Loucy (cell line): ENCODE measurements at regions not wholly inside any gene's neighbourhood (a gene's known extent, or its start where the extent isn't known, plus 50 kb on each side); places are given as distances from the start of the nearest gene placed in this dataset.

ENCODE experiments used
- H2AFZ ChIP-seq: fragments of 200-600 bp; sonication (generic); 2 replicates; pipeline ENCODE4 v1.6.0; 2016; ENCODE audit warnings: antibody characterized with exemption, mild to moderate bottlenecking, low read length, moderate library complexity
- H3F3A ChIP-seq: fragments of 200-600 bp; 2 replicates; pipeline ENCODE4 v1.6.0; 2016; ENCODE audit warnings: antibody characterized with exemption, low read depth, mild to moderate bottlenecking
- H3K27me3 ChIP-seq: fragments of 200-600 bp; sonication (generic); 2 replicates; pipeline ENCODE4 v1.6.1; 2014; ENCODE audit warnings: low read length, mild to moderate bottlenecking; ENCODE audit not compliant: insufficient read depth, poor library complexity, severe bottlenecking
- H3K36me3 ChIP-seq: fragments of 200-600 bp; sonication (generic); 2 replicates; pipeline ENCODE4 v1.6.1; 2016; ENCODE audit warnings: low read length; ENCODE audit not compliant: insufficient read depth
- H3K4me1 ChIP-seq: fragments of 200-600 bp; sonication (generic); 2 replicates; pipeline ENCODE4 v1.5.1; 2014; ENCODE audit warnings: low read length, mild to moderate bottlenecking; ENCODE audit not compliant: insufficient read depth, poor library complexity, severe bottlenecking
- H3K4me2 ChIP-seq: fragments of 200-600 bp; sonication (generic); 2 replicates; pipeline ENCODE4 v1.6.0; 2014; ENCODE audit warnings: antibody characterized with exemption, low read length, low read depth, mild to moderate bottlenecking; ENCODE audit not compliant: poor library complexity, severe bottlenecking
- H3K4me3 ChIP-seq: fragments of 200-600 bp; sonication (generic); 2 replicates; pipeline ENCODE4 v1.5.1; 2014; ENCODE audit warnings: low read length, mild to moderate bottlenecking, mixed read lengths; ENCODE audit not compliant: poor library complexity, severe bottlenecking
- H3K79me2 ChIP-seq: fragments of 200-600 bp; sonication (generic); 2 replicates; pipeline ENCODE4 v1.6.1; 2014; ENCODE audit warnings: low read length; ENCODE audit not compliant: insufficient read depth
- H3K9ac ChIP-seq: fragments of 200-600 bp; sonication (generic); 2 replicates; pipeline ENCODE4 v1.6.0; 2014; ENCODE audit warnings: mild to moderate bottlenecking, low read depth, low read length, moderate library complexity; ENCODE audit not compliant: poor library complexity, severe bottlenecking
- H3K9me2 ChIP-seq: fragments of 200-600 bp; sonication (generic); replicated peaks from 2 replicates; pipeline ENCODE4 v1.6.1; 2016; ENCODE audit warnings: low read depth, low read length, mixed read lengths
- H3K9me3 ChIP-seq: fragments of 200-600 bp; sonication (generic); 2 replicates; pipeline ENCODE4 v1.6.1; 2014; ENCODE audit warnings: mild to moderate bottlenecking, antibody characterized with exemption, low read length, low read depth; ENCODE audit not compliant: insufficient read depth
- H4K20me1 ChIP-seq: fragments of 200-600 bp; sonication (generic); 2 replicates; pipeline ENCODE4 v1.6.0; 2014; ENCODE audit warnings: antibody characterized with exemption, low read length, mild to moderate bottlenecking; ENCODE audit not compliant: insufficient read depth, poor library complexity, severe bottlenecking
- EZH2phosphoT487 ChIP-seq: fragments of 200-600 bp; IDR thresholded peaks from 2 replicates; pipeline ENCODE4 v1.6.1; 2018; ENCODE audit warnings: antibody characterized with exemption, mild to moderate bottlenecking, moderate library complexity, borderline replicate concordance
- TF ChIP-seq, protein P1 (sequence below): fragments of 200-600 bp; sonication (generic); conservative IDR thresholded peaks from 2 replicates; pipeline ENCODE4 v1.5.1; 2014; ENCODE audit warnings: mild to moderate bottlenecking, antibody characterized with exemption, low read length

GRCh38 chr6:159375014-159375413, 205.8 kb downstream of the FNDC1 start:
- Histone ChIP-seq H3K27me3 (no peaks in the 10 kb centered on the region), H3K4me1 (no peaks in the 10 kb centered on the region), H3K9me3 (no peaks in the 10 kb centered on the region), H4K20me1 (no peaks in the 10 kb centered on the region), H3K4me3 (no peak overlapping the region), H3K9ac (no peak overlapping the region), H3K36me3 (no peaks in the 10 kb centered on the region), H3K4me2 (no peak overlapping the region), H2AFZ (no peak overlapping the region), H3K79me2 (no peaks in the 10 kb centered on the region), H3K9me2 (no peaks in the 10 kb centered on the region), H3F3A (no peaks in the 10 kb centered on the region)
- TF ChIP-seq, protein P1, sequence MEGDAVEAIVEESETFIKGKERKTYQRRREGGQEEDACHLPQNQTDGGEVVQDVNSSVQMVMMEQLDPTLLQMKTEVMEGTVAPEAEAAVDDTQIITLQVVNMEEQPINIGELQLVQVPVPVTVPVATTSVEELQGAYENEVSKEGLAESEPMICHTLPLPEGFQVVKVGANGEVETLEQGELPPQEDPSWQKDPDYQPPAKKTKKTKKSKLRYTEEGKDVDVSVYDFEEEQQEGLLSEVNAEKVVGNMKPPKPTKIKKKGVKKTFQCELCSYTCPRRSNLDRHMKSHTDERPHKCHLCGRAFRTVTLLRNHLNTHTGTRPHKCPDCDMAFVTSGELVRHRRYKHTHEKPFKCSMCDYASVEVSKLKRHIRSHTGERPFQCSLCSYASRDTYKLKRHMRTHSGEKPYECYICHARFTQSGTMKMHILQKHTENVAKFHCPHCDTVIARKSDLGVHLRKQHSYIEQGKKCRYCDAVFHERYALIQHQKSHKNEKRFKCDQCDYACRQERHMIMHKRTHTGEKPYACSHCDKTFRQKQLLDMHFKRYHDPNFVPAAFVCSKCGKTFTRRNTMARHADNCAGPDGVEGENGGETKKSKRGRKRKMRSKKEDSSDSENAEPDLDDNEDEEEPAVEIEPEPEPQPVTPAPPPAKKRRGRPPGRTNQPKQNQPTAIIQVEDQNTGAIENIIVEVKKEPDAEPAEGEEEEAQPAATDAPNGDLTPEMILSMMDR: no peak
- no peak for TF ChIP-seq EZH2phosphoT487

- H3K79me2 ChIP-seq: no peaks in the 10 kb centered on the region
- H3K4me2 ChIP-seq: no peak overlapping the region
- H3K4me3 ChIP-seq: no peak overlapping the region
- H3K9me2 ChIP-seq: no peaks in the 10 kb centered on the region
- H4K20me1 ChIP-seq: no peaks in the 10 kb centered on the region
- no peaks in the 10 kb centered on the region for H3K27me3 ChIP-seq
- H3K9ac ChIP-seq: no peak overlapping the region
- no peaks in the 10 kb centered on the region for H3K4me1 ChIP-seq
- H3F3A ChIP-seq: no peaks in the 10 kb centered on the region
- no peaks in the 10 kb centered on the region for H3K36me3 ChIP-seq
- TF ChIP-seq EZH2phosphoT487: no peak
- TF ChIP-seq, protein P1: no peak
- no peak overlapping the region for H2AFZ ChIP-seq
- H3K9me3 ChIP-seq: no peaks in the 10 kb centered on the region
These were observed 204.5 kb downstream of the FNDC1 start for GRCh38 chr6:159373670-159374069.

DNA sequence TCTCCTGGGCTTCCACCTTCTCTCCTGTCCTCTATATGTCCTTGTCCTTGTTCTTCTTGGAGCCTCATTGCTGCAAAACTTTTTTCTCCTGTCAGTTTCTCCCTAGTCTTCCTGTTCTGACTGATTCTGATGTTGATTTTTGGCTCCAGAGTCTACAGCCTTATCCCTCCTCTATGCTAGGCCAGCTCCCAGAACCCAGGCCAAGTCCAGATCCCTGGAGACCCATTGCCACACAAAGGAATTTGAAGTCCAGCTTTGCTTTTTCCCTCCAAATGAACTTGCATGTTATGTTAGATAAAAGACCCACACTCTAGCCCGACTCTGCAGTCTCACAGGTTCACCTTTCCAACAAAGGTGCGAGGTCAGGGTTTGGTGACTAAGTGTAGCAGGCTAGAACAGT, 203.1 kb downstream of the FNDC1 start:
- Histone ChIP-seq H3K36me3 (no peaks in the 10 kb centered on the region), H3K9me2 (no peaks in the 10 kb centered on the region), H3K27me3 (no peaks in the 10 kb centered on the region), H3K9me3 (no peaks in the 10 kb centered on the region), H3K79me2 (no peaks in the 10 kb centered on the region), H3F3A (no peaks in the 10 kb centered on the region), H3K9ac (no peak overlapping the region), H3K4me3 (no peak overlapping the region), H4K20me1 (no peaks in the 10 kb centered on the region), H2AFZ (no peak overlapping the region), H3K4me1 (no peaks in the 10 kb centered on the region), H3K4me2 (no peak overlapping the region)
- TF ChIP-seq, protein P1: no peak
- no peak for TF ChIP-seq EZH2phosphoT487
